ENCODE measurements at regions not wholly inside any gene's neighbourhood (a gene's known extent, or its start where the extent isn't known, plus 50 kb on each side); places are given as distances from the start of the nearest gene placed in this dataset.
"Not testable (repeated sequence)": the region's sequence is repeated elsewhere in the genome, so short reads cannot be mapped to it uniquely, and the experiment has no call there.

DNA sequence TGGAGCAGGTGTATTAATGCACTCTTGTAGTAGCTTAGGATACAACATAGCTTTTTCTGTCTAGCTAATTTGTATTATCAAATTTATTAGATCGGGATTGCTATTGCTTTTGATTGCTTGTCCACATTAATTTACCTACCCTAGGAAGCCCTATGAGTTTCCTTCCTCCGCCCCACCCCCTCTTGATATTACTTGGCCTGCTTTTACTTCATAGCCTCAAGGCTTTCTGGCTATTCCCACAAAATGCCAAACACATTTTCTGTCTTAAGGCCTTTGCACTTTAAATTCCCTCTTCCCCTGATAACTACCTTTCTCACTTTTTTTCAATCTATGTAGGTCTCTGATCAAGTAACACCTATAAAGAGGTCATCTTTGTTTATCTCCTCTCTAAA is 99.1 kb upstream of the PRSS16 start:
- DNase-seq (ENCODE audit: low read depth in 4 of 4, low spot score in 3 of 4): no peak

DNA sequence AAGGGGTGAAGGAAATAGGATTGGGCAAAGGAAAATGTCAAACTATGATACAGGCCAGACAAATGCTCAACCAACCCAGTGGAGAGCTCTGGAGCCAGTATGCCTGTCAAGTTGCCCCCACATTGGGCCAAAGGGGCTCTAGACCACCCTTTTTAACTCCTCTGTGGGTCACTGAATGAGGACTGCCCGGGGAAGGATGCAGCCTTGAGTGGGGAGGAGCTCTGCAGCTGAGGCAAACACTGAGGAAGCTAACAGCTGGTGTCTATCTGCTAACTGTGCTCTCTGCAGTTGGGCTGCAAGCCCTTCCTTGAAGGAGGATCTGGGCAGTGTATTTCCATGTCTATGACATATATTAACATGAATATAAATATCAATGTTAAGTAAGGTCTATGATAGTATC is 98.4 kb upstream of the PRSS16 start:
- DNase-seq (ENCODE audit: low read depth in 4 of 4, low spot score in 3 of 4): no peak

DNA sequence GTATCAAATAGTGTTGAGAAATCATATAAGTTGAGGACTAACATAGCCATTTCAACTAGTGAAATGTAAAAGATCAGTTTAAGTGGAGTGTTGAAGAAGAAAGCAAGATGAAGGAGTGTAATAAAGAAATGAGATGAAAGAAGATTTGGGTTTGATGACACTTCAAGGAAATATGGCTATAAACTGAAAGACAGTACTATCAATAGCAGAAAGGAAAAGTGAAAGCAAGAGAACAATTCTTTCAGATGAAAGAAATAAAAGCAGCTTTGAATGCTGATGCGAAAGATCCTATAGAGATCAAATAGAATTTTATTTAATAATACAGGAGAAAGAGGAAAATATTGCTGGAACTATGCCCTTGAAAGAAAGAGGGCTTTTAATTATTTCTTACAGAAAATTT is 92.8 kb upstream of the PRSS16 start:
- no peak for DNase-seq (ENCODE audit: low read depth in 4 of 4, low spot score in 3 of 4)

DNA sequence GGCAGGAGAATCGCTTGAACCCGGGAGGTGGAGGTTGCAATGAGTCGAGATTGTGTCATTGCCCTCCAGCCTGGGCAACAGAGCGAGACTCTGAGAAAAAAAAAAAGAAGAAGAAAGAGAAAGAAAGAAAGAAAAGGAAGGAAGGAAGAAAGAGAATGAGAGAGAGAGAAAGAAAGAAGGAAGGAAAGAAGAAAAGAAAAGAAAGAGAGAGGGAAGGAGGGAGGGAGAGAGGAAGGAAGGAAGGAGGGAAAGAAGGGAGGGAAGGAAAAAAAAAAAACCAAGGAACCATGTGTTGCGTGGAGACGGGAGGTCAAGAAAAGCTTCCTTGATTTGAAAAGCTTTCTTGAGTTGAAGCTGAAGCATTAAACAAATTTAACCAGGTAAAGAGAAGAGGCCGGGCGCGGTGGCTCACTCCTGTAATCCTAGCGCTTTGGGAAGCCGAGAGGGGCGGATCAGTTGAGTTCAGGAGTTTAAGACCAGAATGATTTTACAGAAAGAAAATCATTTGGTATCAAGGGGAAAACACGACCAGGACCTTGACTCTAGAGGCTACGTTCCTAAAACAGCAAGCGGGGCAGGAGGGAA is 90.5 kb upstream of the PRSS16 start:
- no peak for DNase-seq (ENCODE audit: low read depth in 4 of 4, low spot score in 3 of 4)

DNA sequence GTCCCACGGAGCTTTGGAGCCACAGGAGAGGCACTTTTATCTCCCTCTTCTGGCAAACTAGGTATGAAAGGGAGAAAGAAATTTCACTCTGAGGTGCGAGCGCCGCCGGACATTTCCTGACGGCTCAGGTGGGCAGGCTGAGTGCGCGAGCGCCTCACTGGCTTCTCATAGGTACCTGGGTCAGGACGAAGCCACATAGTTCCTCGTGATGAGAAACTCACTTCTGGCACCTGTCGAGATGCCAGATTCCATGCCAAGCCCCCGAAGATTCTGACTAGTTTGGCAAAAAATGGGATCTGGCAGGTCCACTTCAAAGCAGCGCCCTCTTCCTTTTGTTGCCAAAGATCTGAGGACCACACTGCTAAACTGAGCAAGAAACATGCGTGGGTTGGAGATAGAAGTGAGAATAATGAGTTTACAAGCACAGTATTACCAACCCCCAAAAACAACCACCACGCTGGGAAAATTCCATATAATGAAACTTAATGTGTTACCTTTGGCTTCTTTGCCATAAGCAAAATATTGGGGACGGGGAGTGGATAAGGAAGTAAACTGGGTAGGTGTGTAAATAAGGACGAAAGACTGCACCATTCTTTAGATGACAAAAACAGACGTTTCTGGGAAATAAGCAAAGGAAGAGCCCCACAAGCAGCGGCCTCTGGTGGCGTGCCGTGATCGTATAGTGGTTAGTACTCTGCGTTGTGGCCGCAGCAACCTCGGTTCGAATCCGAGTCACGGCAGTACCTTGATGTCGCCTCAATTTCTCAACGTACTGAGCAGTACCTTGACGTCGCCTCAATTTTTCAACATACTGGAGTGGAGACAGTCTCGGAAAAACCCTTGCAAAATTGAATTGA is 89.8 kb upstream of the PRSS16 start:
- no peak for DNase-seq (ENCODE audit: low read depth in 4 of 4, low spot score in 3 of 4)

DNA sequence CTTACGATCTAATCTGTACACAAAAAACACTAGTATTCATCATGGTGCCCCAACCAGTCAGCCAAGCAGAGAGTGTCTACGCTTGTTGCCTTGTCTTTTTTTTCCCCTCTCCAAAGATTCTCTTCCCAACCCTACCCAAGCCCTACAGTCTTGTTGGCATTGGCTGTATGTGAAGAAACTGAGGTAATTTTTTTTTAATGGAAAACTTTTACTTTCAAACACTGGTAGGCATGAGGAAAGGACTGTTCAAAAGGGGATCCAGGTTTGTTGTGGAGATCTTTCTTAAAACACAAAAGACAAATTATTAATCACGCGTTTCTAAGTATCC is 89.2 kb upstream of the PRSS16 start:
- DNase-seq (ENCODE audit: low read depth in 4 of 4, low spot score in 3 of 4): no peak

DNA sequence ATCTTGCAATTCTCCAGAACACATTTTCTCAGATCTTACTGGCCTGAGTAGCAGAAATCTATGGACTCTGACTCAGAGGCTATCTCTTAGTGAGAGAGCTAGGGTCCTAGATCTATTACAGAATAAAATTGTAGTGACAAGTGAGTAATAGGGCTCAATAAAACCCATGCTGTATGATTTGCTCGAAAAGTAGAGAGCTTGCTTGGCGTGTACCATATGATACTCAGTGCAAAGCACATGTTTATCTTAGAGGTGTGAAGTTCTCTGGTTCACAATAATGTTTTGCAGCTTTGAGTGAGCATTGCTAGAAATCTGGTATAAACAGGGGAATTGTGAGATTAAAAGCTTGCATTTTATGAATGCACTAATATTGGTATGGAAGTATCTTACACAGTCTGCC is 87.8 kb upstream of the PRSS16 start:
- no peak for DNase-seq (ENCODE audit: low read depth in 4 of 4, low spot score in 3 of 4)

DNA sequence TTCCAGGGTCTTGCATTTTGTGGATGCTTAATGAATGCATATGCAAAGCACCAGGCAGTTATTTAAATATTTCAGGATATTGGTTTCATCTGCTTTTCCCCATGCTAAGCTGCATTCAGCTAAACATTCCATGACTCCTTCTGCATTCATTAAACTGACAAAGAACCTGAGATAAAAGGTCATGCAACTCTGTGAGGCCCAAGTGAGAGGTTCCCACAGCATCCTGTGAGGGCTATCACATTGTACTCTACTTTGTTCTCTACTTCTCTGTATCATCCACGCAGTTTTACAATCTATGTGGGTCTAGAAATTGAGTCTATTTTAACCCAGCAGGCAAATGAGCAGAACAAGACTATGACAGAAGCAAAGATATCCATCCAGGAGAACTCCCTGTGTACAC is 86.4 kb upstream of the PRSS16 start:
- DNase-seq (ENCODE audit: low read depth in 4 of 4, low spot score in 3 of 4): no peak

DNA sequence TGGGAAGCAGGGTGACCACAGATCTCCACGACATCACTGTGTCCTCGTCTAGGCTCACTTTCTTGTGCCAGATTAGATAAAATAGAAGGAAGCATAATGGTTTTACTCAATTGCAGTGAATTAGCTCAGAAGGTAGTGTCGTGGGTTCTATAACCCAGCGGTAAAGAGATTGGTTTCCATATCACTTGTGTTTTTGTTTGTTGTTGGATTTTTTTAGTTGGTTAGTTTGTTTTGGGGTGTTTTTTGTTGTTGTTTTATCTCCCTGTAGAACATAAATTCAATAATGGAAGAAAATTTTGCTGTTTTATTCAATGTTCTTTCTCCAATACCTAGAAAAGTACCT is 85.9 kb upstream of the PRSS16 start:
- DNase-seq (ENCODE audit: low read depth in 4 of 4, low spot score in 3 of 4): no peak

DNA sequence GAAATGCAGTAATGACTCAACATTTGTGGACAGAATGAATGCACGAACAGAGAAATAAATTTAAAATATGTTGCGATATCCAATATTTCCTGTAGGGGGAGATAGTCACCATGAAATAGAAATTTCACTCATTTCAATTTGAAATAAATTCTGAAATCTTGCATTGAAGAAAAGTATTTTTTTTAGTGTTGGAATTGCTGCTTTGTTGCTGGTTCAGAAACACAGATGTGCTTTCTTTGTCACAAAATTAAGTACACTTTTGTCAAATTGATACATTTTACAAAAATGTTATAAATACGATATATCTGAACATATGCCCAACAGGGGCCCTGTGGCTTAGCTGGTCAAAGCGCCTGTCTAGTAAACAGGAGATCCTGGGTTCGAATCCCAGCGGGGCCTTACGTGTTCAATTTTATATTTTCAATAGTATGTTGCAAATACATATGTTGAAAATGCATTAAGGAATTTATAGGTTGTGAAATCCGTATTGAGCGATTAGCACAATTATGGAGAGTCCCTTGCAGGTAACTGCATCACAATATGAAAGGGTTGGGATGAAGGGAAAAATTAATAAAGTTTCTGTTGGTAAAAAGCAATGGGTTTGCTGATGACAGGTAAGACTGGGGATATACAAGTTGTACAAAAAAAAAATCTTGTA is 85.4 kb upstream of the PRSS16 start:
- no peak for DNase-seq (ENCODE audit: low read depth in 4 of 4, low spot score in 3 of 4)

DNA sequence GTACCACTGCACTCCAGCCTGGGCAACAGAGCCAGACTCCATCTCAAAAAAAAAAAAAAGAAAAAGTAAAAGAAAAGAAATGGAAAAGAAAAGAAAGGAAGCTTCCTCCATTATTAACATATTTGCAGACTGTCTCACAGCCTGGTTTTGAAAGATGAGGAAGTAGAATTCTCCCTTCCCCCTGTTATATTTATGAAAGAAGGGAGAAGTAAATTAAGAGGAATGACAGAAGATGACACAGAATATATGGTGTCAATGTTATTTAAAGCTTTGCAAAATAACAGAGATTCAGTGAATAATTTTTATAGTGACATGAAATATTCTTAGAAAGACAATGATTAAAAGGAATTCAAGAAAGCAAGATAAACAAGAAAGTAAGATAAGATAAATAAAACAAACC is 83.7 kb upstream of the PRSS16 start:
- no peak for DNase-seq (ENCODE audit: low read depth in 4 of 4, low spot score in 3 of 4)

DNA sequence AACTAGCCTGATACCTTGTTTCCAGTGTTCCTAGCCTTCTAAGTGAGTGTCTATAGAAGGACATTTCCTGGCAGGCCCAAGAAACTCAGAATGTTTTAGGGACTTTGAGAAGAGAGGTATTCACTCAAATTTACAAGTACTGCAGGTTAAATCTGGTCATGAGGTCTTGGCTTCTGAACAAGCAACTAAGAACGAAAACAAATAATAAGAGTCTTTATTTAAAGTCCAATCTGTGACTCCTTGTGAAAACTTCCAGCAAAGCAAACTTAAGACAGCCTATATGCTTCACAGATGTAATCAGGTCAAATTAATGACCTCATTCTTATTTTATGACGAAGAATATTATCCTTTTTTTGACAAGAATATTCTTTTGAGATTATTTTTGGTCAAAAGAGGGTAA is 79.4 kb upstream of the PRSS16 start:
- no peak for DNase-seq (ENCODE audit: low read depth in 4 of 4, low spot score in 3 of 4)

DNA sequence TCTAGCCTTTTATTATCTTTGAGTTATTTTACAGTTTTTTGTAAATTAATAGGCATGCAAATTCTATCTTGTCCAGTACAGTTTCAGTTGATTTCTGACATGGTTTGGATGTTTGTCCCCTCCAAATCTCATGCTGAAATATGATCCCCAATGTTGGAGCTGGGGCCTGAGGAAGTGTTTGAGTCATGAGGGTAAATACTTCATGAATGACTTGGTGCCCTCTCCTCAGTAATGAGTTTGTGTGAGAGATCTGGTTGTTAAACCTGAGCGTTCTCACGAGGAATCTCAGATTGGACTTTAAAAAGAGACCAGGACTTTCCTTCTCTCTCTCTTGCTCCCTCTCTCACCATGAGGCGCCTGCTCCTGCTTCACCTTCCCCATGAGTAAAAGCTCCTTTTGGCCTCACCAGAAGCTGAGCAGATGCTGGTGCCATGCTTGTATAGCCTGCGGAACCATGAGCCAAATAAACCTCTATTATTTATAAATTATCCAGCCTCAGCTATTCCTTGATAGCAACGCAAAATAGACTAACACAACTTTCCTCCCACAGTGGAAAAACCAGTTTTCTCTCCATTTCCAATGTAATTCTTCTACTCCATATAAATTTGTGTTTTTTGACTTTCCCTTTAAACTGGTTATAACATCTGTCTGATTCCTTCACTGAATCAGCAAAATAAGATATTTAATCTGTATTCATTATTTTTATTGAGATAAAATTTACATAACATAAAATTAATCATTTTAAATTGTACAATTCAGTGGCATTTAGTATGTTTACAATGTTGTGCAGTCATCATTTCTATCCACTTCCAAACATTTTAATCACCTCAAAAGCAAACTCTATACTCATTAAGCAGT is 78.7 kb upstream of the PRSS16 start:
- no peak for DNase-seq (ENCODE audit: low read depth in 4 of 4, low spot score in 3 of 4)

DNA sequence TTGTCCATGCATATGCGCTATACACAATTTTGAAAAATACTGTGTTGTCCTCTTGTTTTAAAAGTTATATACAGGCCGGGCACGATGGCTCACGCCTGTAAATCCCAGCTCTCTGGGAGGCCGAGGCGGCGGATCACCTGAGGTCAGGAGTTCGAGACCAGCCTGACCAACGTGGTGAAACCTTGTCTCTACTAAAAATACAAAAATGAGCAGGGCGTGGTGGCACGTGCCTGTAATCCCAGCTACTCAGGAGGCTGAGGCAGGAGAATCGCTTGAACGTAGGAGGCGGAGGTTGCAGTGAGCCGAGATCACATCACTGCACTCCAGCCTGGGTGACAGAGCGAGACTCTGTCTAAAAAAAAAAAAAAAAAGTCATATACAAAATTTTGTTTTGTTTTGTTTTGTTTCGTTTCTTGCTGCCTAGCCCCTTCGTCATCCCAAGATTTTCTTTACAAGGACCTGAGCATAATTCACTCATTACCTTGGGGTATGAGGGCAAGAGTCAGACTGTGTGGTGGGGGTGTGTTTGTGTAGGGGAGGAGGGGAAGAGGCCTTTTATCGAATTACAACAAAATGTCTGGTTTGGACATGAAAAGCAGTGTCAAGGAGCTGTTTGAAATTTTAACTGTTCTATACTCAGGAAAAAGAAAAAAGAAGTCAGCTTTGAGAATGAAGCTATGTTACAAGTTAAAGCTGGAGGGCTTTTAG is 74.8 kb upstream of the PRSS16 start:
- DNase-seq (ENCODE audit: low read depth in 4 of 4, low spot score in 3 of 4): not testable (repeated sequence)

DNA sequence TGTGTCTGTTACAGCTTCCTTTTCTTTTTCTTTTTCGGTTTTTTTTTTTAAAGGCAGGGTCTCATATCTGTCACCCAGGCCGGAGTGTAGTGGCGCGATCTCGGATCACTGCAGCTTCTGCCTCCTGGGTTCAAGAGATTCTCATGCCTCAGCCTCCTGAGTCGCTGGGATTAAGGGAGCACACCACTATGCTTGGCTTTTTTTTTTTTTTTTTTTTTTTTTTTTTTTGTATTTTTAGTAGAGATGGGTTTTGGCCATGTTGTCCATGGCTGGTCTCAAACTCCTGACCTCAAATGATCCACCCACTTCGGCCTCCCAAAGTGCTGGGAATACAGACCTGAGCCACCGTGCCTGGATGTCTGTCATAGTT is 74.3 kb upstream of the PRSS16 start:
- not testable (repeated sequence) for DNase-seq (ENCODE audit: low read depth in 4 of 4, low spot score in 3 of 4)

DNA sequence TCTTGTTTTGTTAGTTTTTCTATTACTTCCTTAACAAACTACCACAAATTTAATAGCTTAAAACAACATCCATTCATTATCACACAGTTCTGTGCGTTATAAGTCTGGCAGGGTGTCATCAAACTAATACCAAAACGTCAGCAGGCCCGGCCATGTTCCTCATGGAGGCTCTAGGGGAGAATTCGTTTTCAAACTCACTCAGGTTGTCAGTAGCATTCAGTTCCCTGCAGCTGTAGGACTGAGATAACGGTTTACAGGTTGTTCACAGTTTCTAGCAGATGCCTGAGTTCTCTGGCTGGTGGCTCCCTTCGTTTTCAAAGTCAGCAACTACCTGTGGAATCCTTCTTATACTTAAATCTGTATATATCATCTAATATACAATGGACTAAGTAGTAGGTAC is 72.5 kb upstream of the PRSS16 start:
- no peak for DNase-seq (ENCODE audit: low read depth in 4 of 4, low spot score in 3 of 4)

DNA sequence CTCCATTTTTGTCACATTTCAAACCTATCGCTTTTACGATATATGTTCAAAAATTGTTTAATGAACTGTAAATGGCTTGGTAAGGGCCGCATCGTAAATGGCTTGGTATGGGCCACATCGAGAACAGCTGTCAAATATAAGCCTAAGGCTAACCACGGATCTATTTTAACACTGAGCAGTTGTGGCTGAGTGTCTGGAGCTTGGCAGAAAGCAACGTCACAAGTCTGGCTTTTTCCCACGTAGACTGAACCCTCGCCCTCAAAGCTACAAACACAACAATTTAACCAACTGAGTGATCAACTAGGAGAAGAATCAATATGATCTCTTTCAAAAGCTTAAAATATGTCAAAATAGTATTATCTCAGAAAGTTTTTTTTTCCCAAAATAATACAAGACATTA is 71.4 kb upstream of the PRSS16 start:
- no peak for DNase-seq (ENCODE audit: low read depth in 4 of 4, low spot score in 3 of 4)

DNA sequence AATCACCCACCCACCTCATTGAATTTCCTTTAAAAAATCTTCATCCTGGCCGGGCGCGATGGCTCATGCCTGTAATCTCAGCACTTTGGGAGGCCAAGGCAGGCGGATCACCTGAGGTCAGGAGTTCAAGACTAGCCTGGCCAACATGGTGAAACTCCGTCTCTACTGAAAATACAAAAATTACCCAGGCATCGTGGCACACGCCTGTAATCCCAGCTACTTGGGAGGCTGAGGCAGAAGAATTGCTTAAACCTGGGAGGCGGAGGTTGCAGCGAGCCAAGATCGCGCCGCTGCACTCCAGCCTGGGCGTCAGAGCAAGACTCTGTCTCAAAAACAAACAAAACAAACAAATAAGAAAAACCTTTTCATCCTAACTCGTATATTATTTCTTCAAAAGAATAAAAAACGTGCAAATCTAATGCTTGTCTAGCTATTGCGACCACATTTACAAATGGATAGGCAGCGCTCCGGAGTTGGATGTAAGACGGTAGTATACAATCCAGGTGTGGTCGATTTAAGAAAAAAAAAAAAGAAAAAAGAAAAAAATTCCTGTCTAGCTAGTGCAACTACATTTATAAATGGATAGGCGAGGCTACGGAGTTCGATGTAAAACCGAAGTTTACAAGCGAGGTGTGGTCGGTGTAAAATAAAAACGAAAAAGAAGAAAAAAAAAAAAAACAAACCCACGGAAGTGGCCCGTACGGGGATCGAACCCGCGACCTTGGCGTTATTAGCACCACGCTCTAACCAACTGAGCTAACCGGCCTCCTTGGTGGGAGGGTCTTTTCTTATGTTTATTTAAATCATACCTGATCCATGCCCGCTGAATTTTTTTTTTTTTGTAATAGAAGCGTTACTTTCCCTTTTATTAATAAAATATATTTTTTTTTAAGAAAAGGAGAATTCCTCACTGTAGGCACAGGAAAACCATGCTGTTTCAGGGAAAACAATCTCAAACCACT is 70.7 kb upstream of the PRSS16 start:
- peak; percentile 36 to 50 (median 46) for DNase-seq (ENCODE audit: low read depth in 4 of 4, low spot score in 3 of 4)

All from left renal pelvis (tissue), 4 donors.